Neural crest cell (in vitro differentiated cells): ENCODE measurements at regions not wholly inside any gene's neighbourhood (a gene's known extent, or its start where the extent isn't known, plus 50 kb on each side); places are given as distances from the start of the nearest gene placed in this dataset.

ENCODE experiments used
- DNase-seq: peaks from one replicate; pipeline ENCODE4 v3.0.0; 2021; ENCODE audit warnings: low read depth, mixed read lengths, low spot score
- H3K27ac Mint-ChIP-seq: one replicate; pipeline ENCODE4 v1.8.0; 2021; ENCODE audit warnings: mild to moderate bottlenecking, mixed read lengths; ENCODE audit not compliant: unreplicated experiment
- H3K27me3 Mint-ChIP-seq: 2 replicates; pipeline ENCODE4 v1.8.0; 2021; ENCODE audit warnings: low read depth, mild to moderate bottlenecking, mixed read lengths
- H3K36me3 Mint-ChIP-seq: 2 replicates; pipeline ENCODE4 v1.8.0; 2021; ENCODE audit warnings: low read depth, mild to moderate bottlenecking, mixed read lengths
- H3K4me1 Mint-ChIP-seq: 2 replicates; pipeline ENCODE4 v1.8.0; 2021; ENCODE audit warnings: mixed read lengths
- H3K4me3 Mint-ChIP-seq: one replicate; pipeline ENCODE4 v1.8.0; 2021; ENCODE audit warnings: mild to moderate bottlenecking, mixed read lengths
- H3K9me3 Mint-ChIP-seq: 2 replicates; pipeline ENCODE4 v1.8.0; 2021; ENCODE audit warnings: mixed read lengths
- CTCF ChIP-seq: fragments of 200-600 bp; sonication (generic); conservative IDR thresholded peaks from 2 replicates; pipeline ENCODE4 v1.5.0; 2021; ENCODE audit warnings: antibody characterized with exemption, mild to moderate bottlenecking

- DNase-seq: no peak
- H3K27ac Mint-ChIP-seq: peak overlapping the region; percentile 37
- H3K27me3 Mint-ChIP-seq: peaks cover 3% of the 10 kb centered on the region
- no peaks in the 10 kb centered on the region for H3K9me3 Mint-ChIP-seq
- no peaks in the 10 kb centered on the region for H3K36me3 Mint-ChIP-seq
- H3K4me1 Mint-ChIP-seq: peaks cover 26% of the 10 kb centered on the region
- no peak for TF ChIP-seq CTCF
- no peak overlapping the region for H3K4me3 Mint-ChIP-seq
These were observed 435.4 kb downstream of the WDR72 start for GRCh38 chr15:53324061-53324460.

GRCh38 chr15:53323191-53323590, 436.3 kb downstream of the WDR72 start:
- Mint-ChIP-seq H3K27me3 (peaks cover 3% of the 10 kb centered on the region), H3K9me3 (no peaks in the 10 kb centered on the region), H3K4me3 (peak overlapping the region; percentile 20), H3K27ac (no peak overlapping the region), H3K4me1 (peaks cover 26% of the 10 kb centered on the region), H3K36me3 (no peaks in the 10 kb centered on the region)
- DNase-seq: no peak
- no peak for TF ChIP-seq CTCF

- H3K27me3 Mint-ChIP-seq: peaks cover 3% of the 10 kb centered on the region
- peaks cover 26% of the 10 kb centered on the region for H3K4me1 Mint-ChIP-seq
- no peak for TF ChIP-seq CTCF
- no peak overlapping the region for H3K4me3 Mint-ChIP-seq
- no peaks in the 10 kb centered on the region for H3K36me3 Mint-ChIP-seq
- H3K27ac Mint-ChIP-seq: no peak overlapping the region
- no peaks in the 10 kb centered on the region for H3K9me3 Mint-ChIP-seq
- DNase-seq: no peak
These were observed 438.6 kb downstream of the WDR72 start for GRCh38 chr15:53320816-53321215.

GRCh38 chr15:53312707-53313106, 446.8 kb downstream of the WDR72 start:
- Mint-ChIP-seq H3K36me3 (no peaks in the 10 kb centered on the region), H3K27ac (no peak overlapping the region), H3K27me3 (no peaks in the 10 kb centered on the region), H3K4me1 (peaks cover 6% of the 10 kb centered on the region), H3K4me3 (no peak overlapping the region), H3K9me3 (no peaks in the 10 kb centered on the region)
- no peak for DNase-seq
- TF ChIP-seq CTCF: no peak

GRCh38 chr15:53310709-53311108, 448.8 kb downstream of the WDR72 start:
- DNase-seq: no peak
- no peak overlapping the region for H3K4me3 Mint-ChIP-seq
- TF ChIP-seq CTCF: no peak
- H3K4me1 Mint-ChIP-seq: peaks cover 6% of the 10 kb centered on the region
- no peaks in the 10 kb centered on the region for H3K36me3 Mint-ChIP-seq
- H3K27ac Mint-ChIP-seq: no peak overlapping the region
- no peaks in the 10 kb centered on the region for H3K27me3 Mint-ChIP-seq
- H3K9me3 Mint-ChIP-seq: no peaks in the 10 kb centered on the region
